T-helper 1 cell treated with Interleukin-12 subunit alpha and Interleukin-12 subunit beta and Interleukin-4 antibody, amounts not matched to agents 30 μg/mL and 1 μg/mL, for 36 hours (primary cell): ENCODE measurements at regions not wholly inside any gene's neighbourhood (a gene's known extent, or its start where the extent isn't known, plus 50 kb on each side); places are given as distances from the start of the nearest gene placed in this dataset.

ENCODE experiments used
- H3K27ac Mint-ChIP-seq: one replicate; pipeline ENCODE4 v1.8.0; 2021; ENCODE audit warnings: mild to moderate bottlenecking, mixed read lengths
- H3K27me3 Mint-ChIP-seq: one replicate; pipeline ENCODE4 v1.8.0; 2021; ENCODE audit warnings: low read depth, mixed read lengths
- H3K36me3 Mint-ChIP-seq: one replicate; pipeline ENCODE4 v1.8.0; 2021; ENCODE audit warnings: low read depth, mixed read lengths
- H3K4me1 Mint-ChIP-seq: one replicate; pipeline ENCODE4 v1.8.0; 2021; ENCODE audit warnings: low read depth, mixed read lengths
- H3K4me3 Mint-ChIP-seq: one replicate; pipeline ENCODE4 v1.8.0; 2021; ENCODE audit warnings: mild to moderate bottlenecking, moderate library complexity, mixed read lengths
- H3K9me3 Mint-ChIP-seq: one replicate; pipeline ENCODE4 v1.8.0; 2021; ENCODE audit warnings: mixed read lengths

- Mint-ChIP-seq H3K4me1 (no peaks in the 10 kb centered on the region), H3K4me3 (no peak overlapping the region), H3K36me3 (no peaks in the 10 kb centered on the region), H3K27me3 (no peaks in the 10 kb centered on the region), H3K9me3 (no peaks in the 10 kb centered on the region), H3K27ac (no peak overlapping the region)
Measured at GRCh38 chr10:16297642-16298041, 139.2 kb upstream of the PTER start.

GRCh38 chr10:16304311-16304710, 132.5 kb upstream of the PTER start:
- no peaks in the 10 kb centered on the region for H3K27me3 Mint-ChIP-seq
- no peaks in the 10 kb centered on the region for H3K4me1 Mint-ChIP-seq
- no peak overlapping the region for H3K27ac Mint-ChIP-seq
- H3K36me3 Mint-ChIP-seq: no peaks in the 10 kb centered on the region
- no peaks in the 10 kb centered on the region for H3K9me3 Mint-ChIP-seq
- H3K4me3 Mint-ChIP-seq: no peak overlapping the region

GRCh38 chr10:16310440-16310839, 126.4 kb upstream of the PTER start:
- Mint-ChIP-seq H3K36me3 (no peaks in the 10 kb centered on the region), H3K27me3 (no peaks in the 10 kb centered on the region), H3K9me3 (no peaks in the 10 kb centered on the region), H3K4me1 (no peaks in the 10 kb centered on the region), H3K27ac (no peak overlapping the region), H3K4me3 (no peak overlapping the region)

- no peak overlapping the region for H3K4me3 Mint-ChIP-seq
- no peaks in the 10 kb centered on the region for H3K27me3 Mint-ChIP-seq
- H3K4me1 Mint-ChIP-seq: no peaks in the 10 kb centered on the region
- no peaks in the 10 kb centered on the region for H3K36me3 Mint-ChIP-seq
- no peak overlapping the region for H3K27ac Mint-ChIP-seq
- no peaks in the 10 kb centered on the region for H3K9me3 Mint-ChIP-seq
Measured at GRCh38 chr10:16314259-16314658, 122.6 kb upstream of the PTER start.

GRCh38 chr10:16316733-16317390, 119.9 kb upstream of the PTER start:
- Mint-ChIP-seq H3K9me3 (no peaks in the 10 kb centered on the region), H3K4me3 (no peak overlapping the region), H3K4me1 (no peaks in the 10 kb centered on the region)

GRCh38 chr10:16341637-16342036, 95.2 kb upstream of the PTER start:
- H3K4me1 Mint-ChIP-seq: no peaks in the 10 kb centered on the region
- no peak overlapping the region for H3K27ac Mint-ChIP-seq
- H3K27me3 Mint-ChIP-seq: no peaks in the 10 kb centered on the region
- H3K4me3 Mint-ChIP-seq: no peak overlapping the region
- no peaks in the 10 kb centered on the region for H3K9me3 Mint-ChIP-seq
- no peaks in the 10 kb centered on the region for H3K36me3 Mint-ChIP-seq

More at GRCh38 chr10:16316733-16317390, 119.9 kb upstream of the PTER start:
- no peaks in the 10 kb centered on the region for H3K27me3 Mint-ChIP-seq
- H3K27ac Mint-ChIP-seq: no peak overlapping the region
- no peaks in the 10 kb centered on the region for H3K36me3 Mint-ChIP-seq

- H3K27ac Mint-ChIP-seq: no peak overlapping the region
- H3K27me3 Mint-ChIP-seq: peaks cover 3% of the 10 kb centered on the region
- no peaks in the 10 kb centered on the region for H3K36me3 Mint-ChIP-seq
- H3K4me1 Mint-ChIP-seq: no peaks in the 10 kb centered on the region
- no peak overlapping the region for H3K4me3 Mint-ChIP-seq
- H3K9me3 Mint-ChIP-seq: no peaks in the 10 kb centered on the region
Measured at GRCh38 chr10:16348891-16349290, 87.9 kb upstream of the PTER start.

GRCh38 chr10:16352146-16352545, 84.7 kb upstream of the PTER start:
- Mint-ChIP-seq H3K36me3 (no peaks in the 10 kb centered on the region), H3K4me1 (no peaks in the 10 kb centered on the region), H3K4me3 (no peak overlapping the region), H3K9me3 (no peaks in the 10 kb centered on the region), H3K27ac (no peak overlapping the region), H3K27me3 (peaks cover 3% of the 10 kb centered on the region)

- H3K27me3 Mint-ChIP-seq: no peaks in the 10 kb centered on the region
- no peak overlapping the region for H3K27ac Mint-ChIP-seq
- no peaks in the 10 kb centered on the region for H3K4me1 Mint-ChIP-seq
- H3K36me3 Mint-ChIP-seq: no peaks in the 10 kb centered on the region
- no peaks in the 10 kb centered on the region for H3K9me3 Mint-ChIP-seq
- H3K4me3 Mint-ChIP-seq: no peak overlapping the region
Measured at GRCh38 chr10:16360001-16360400, 76.8 kb upstream of the PTER start.

- no peaks in the 10 kb centered on the region for H3K36me3 Mint-ChIP-seq
- no peaks in the 10 kb centered on the region for H3K9me3 Mint-ChIP-seq
- no peak overlapping the region for H3K27ac Mint-ChIP-seq
- no peaks in the 10 kb centered on the region for H3K27me3 Mint-ChIP-seq
- no peak overlapping the region for H3K4me3 Mint-ChIP-seq
- no peaks in the 10 kb centered on the region for H3K4me1 Mint-ChIP-seq
Measured at GRCh38 chr10:16360425-16360824, 76.4 kb upstream of the PTER start.

GRCh38 chr10:16361086-16361485, 75.7 kb upstream of the PTER start:
- no peaks in the 10 kb centered on the region for H3K27me3 Mint-ChIP-seq
- no peaks in the 10 kb centered on the region for H3K4me1 Mint-ChIP-seq
- no peaks in the 10 kb centered on the region for H3K9me3 Mint-ChIP-seq
- H3K4me3 Mint-ChIP-seq: no peak overlapping the region
- no peak overlapping the region for H3K27ac Mint-ChIP-seq
- H3K36me3 Mint-ChIP-seq: no peaks in the 10 kb centered on the region

GRCh38 chr10:16363741-16364140, 73.1 kb upstream of the PTER start:
- Mint-ChIP-seq H3K27me3 (peaks cover 3% of the 10 kb centered on the region), H3K4me3 (no peak overlapping the region), H3K4me1 (no peaks in the 10 kb centered on the region), H3K9me3 (no peaks in the 10 kb centered on the region), H3K27ac (no peak overlapping the region), H3K36me3 (no peaks in the 10 kb centered on the region)

- no peaks in the 10 kb centered on the region for H3K36me3 Mint-ChIP-seq
- peaks cover 3% of the 10 kb centered on the region for H3K27me3 Mint-ChIP-seq
- no peak overlapping the region for H3K27ac Mint-ChIP-seq
- H3K9me3 Mint-ChIP-seq: peaks cover 2% of the 10 kb centered on the region
- H3K4me1 Mint-ChIP-seq: no peaks in the 10 kb centered on the region
- no peak overlapping the region for H3K4me3 Mint-ChIP-seq
Measured at GRCh38 chr10:16367621-16368292, 69.1 kb upstream of the PTER start.

GRCh38 chr10:16381083-16381482, 55.7 kb upstream of the PTER start:
- Mint-ChIP-seq H3K36me3 (no peaks in the 10 kb centered on the region), H3K9me3 (no peaks in the 10 kb centered on the region)

GRCh38 chr10:16384021-16384420, 52.8 kb upstream of the PTER start:
- Mint-ChIP-seq H3K36me3 (no peaks in the 10 kb centered on the region), H3K4me1 (no peaks in the 10 kb centered on the region), H3K4me3 (no peak overlapping the region), H3K9me3 (no peaks in the 10 kb centered on the region), H3K27me3 (peaks cover 3% of the 10 kb centered on the region), H3K27ac (no peak overlapping the region)

More at GRCh38 chr10:16381083-16381482, 55.7 kb upstream of the PTER start:
- Mint-ChIP-seq H3K27me3 (peaks cover 3% of the 10 kb centered on the region), H3K4me1 (no peaks in the 10 kb centered on the region), H3K4me3 (no peak overlapping the region), H3K27ac (no peak overlapping the region)
